Keratinocyte (primary cell): ENCODE measurements at regions not wholly inside any gene's neighbourhood (a gene's known extent, or its start where the extent isn't known, plus 50 kb on each side); places are given as distances from the start of the nearest gene placed in this dataset.

ENCODE experiments used
- EZH2 ChIP-seq: IDR thresholded peaks from one replicate; pipeline ENCODE4 v1.6.1; 2012; ENCODE audit warnings: inconsistent platforms, mild to moderate bottlenecking, low read length, moderate library complexity
- TF ChIP-seq, protein P1 (sequence below), 3 experiments: IDR thresholded peaks in 1 of 3; conservative IDR thresholded peaks in 1 of 3; optimal IDR thresholded peaks in 1 of 3; 2 replicates in 2 of 3; 3 replicates in 1 of 3; pipeline versions ENCODE3 to v1.5.1; 2011; ENCODE audit warnings: low read length in 3 of 3, mild to moderate bottlenecking in 3 of 3, moderate library complexity in 2 of 3, control low read depth in 1 of 3, inconsistent platforms in 1 of 3; ENCODE audit not compliant: insufficient read depth in 2 of 3; ENCODE audit errors: extremely low read depth in 1 of 3

DNA sequence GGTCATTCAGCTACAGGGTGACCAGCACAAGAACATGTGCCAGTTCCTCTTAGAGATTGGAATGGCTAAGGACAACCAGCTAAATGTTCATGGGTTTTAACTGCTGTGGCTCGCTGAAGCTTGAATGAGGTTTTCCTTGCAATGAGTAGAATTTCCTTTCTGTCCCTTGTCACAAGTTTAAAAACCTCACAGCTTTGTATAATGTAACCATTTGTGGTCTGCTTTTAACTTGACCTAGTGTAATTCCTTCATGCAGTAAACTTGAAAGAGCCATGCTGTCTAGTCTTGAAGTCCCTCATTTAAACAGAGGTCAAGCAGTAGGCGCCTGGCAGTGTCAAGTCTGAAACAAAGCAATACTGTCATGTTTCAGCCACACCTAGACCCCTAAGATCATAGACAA lies 181.3 kb upstream of the DMRT1 start:
- TF ChIP-seq EZH2 = no peak
- TF ChIP-seq, protein P1, sequence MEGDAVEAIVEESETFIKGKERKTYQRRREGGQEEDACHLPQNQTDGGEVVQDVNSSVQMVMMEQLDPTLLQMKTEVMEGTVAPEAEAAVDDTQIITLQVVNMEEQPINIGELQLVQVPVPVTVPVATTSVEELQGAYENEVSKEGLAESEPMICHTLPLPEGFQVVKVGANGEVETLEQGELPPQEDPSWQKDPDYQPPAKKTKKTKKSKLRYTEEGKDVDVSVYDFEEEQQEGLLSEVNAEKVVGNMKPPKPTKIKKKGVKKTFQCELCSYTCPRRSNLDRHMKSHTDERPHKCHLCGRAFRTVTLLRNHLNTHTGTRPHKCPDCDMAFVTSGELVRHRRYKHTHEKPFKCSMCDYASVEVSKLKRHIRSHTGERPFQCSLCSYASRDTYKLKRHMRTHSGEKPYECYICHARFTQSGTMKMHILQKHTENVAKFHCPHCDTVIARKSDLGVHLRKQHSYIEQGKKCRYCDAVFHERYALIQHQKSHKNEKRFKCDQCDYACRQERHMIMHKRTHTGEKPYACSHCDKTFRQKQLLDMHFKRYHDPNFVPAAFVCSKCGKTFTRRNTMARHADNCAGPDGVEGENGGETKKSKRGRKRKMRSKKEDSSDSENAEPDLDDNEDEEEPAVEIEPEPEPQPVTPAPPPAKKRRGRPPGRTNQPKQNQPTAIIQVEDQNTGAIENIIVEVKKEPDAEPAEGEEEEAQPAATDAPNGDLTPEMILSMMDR (optimal IDR thresholded peaks at IDR 0.05 in 1 of 3, IDR thresholded peaks at IDR 0.05 in 1 of 3, conservative IDR thresholded peaks at IDR 0.05 in 1 of 3; ENCODE audit: extremely low read depth in 1 of 3, insufficient read depth in 2 of 3, low read length in 3 of 3) = no peak
